Activated naive CD4-positive, alpha-beta T cell treated with anti-CD3 and anti-CD28 coated beads, Interleukin-2, amount 50 U/mL, for 72 hours (primary cell): ENCODE measurements at regions not wholly inside any gene's neighbourhood (a gene's known extent, or its start where the extent isn't known, plus 50 kb on each side); places are given as distances from the start of the nearest gene placed in this dataset.
"Not testable (repeated sequence)": the region's sequence is repeated elsewhere in the genome, so short reads cannot be mapped to it uniquely, and the experiment has no call there.

Experiments used
- ATAC-seq, 2 donors: fragments of 150-1000 bp; cut with Tn5 transposase; 2 replicates each; pipeline ENCODE4 v1.10.0; 2021; ENCODE audit warnings: mild to moderate bottlenecking in 2 of 2, moderate library complexity in 2 of 2
- DNase-seq, 2 donors: peaks; one replicate each; pipeline ENCODE4 v3.0.0; 2021 to 2022; ENCODE audit warnings: low spot score in 2 of 2
- H3K27ac Mint-ChIP-seq, 2 donors: one replicate each; pipeline ENCODE4 v1.8.0; 2022; ENCODE audit warnings: mild to moderate bottlenecking in 2 of 2, mixed read lengths in 2 of 2
- H3K36me3 Mint-ChIP-seq, 2 donors: one replicate each; pipeline ENCODE4 v1.8.0; 2022; ENCODE audit warnings: mixed read lengths in 2 of 2
- H3K9me3 Mint-ChIP-seq, 2 donors: one replicate each; pipeline ENCODE4 v1.8.0; 2022; ENCODE audit warnings: mixed read lengths in 2 of 2

GRCh38 chr7:24384362-24385030 is 100.5 kb downstream of the NPY start:
- no peak for ATAC-seq
- no peak overlapping the region for H3K27ac Mint-ChIP-seq
- no peaks in the 10 kb centered on the region for H3K9me3 Mint-ChIP-seq

GRCh38 chr7:24388212-24388611 is 104.2 kb downstream of the NPY start:
- Mint-ChIP-seq H3K36me3 (no peaks in the 10 kb centered on the region), H3K9me3 (no peaks in the 10 kb centered on the region), H3K27ac (no peak overlapping the region)
- DNase-seq (no peak), ATAC-seq (no peak)

More at GRCh38 chr7:24384362-24385030, 100.5 kb downstream of the NPY start:
- no peaks in the 10 kb centered on the region for H3K36me3 Mint-ChIP-seq
- no peak for DNase-seq

- Mint-ChIP-seq H3K9me3 (no peaks in the 10 kb centered on the region), H3K36me3 (no peaks in the 10 kb centered on the region), H3K27ac (no peak overlapping the region)
- DNase-seq (no peak), ATAC-seq (no peak)
These were observed 106.6 kb downstream of the NPY start for GRCh38 chr7:24390376-24391157.

GRCh38 chr7:24392774-24393173 is 108.8 kb downstream of the NPY start:
- Mint-ChIP-seq H3K36me3 (no peaks in the 10 kb centered on the region), H3K27ac (no peak overlapping the region), H3K9me3 (no peaks in the 10 kb centered on the region)
- no peak for DNase-seq
- no peak for ATAC-seq

GRCh38 chr7:24395512-24395911 is 111.5 kb downstream of the NPY start:
- Mint-ChIP-seq H3K9me3 (no peaks in the 10 kb centered on the region), H3K27ac (no peak overlapping the region), H3K36me3 (no peaks in the 10 kb centered on the region)
- DNase-seq (no peak), ATAC-seq (no peak)

GRCh38 chr7:24396387-24396786 is 112.4 kb downstream of the NPY start:
- not testable (repeated sequence) for H3K9me3 Mint-ChIP-seq, H3K36me3 Mint-ChIP-seq, ATAC-seq, DNase-seq, H3K27ac Mint-ChIP-seq

- Mint-ChIP-seq H3K9me3 (no peaks in the 10 kb centered on the region), H3K27ac (no peak overlapping the region), H3K36me3 (no peaks in the 10 kb centered on the region)
- DNase-seq: no peak
- ATAC-seq: no peak
These were observed 117.9 kb downstream of the NPY start for GRCh38 chr7:24401628-24402593.

- ATAC-seq (no peak), DNase-seq (no peak)
- Mint-ChIP-seq H3K9me3 (no peaks in the 10 kb centered on the region), H3K27ac (no peak overlapping the region), H3K36me3 (no peaks in the 10 kb centered on the region)
These were observed 118.7 kb downstream of the NPY start for GRCh38 chr7:24402655-24403054.

- DNase-seq: no peak
These were observed 119.6 kb downstream of the NPY start for GRCh38 chr7:24403557-24403956.

GRCh38 chr7:24404315-24404714 is 120.3 kb downstream of the NPY start:
- no peak overlapping the region for H3K27ac Mint-ChIP-seq
- ATAC-seq (no peak), DNase-seq (no peak)
- H3K9me3 Mint-ChIP-seq: no peaks in the 10 kb centered on the region
- H3K36me3 Mint-ChIP-seq: no peaks in the 10 kb centered on the region

More at GRCh38 chr7:24403557-24403956, 119.6 kb downstream of the NPY start:
- H3K27ac Mint-ChIP-seq: no peak overlapping the region
- H3K36me3 Mint-ChIP-seq: no peaks in the 10 kb centered on the region
- H3K9me3 Mint-ChIP-seq: no peaks in the 10 kb centered on the region
- no peak for ATAC-seq

- Mint-ChIP-seq H3K27ac (no peak overlapping the region), H3K36me3 (no peaks in the 10 kb centered on the region)
- no peak for ATAC-seq
These were observed 121.0 kb downstream of the NPY start for GRCh38 chr7:24405002-24405401.

GRCh38 chr7:24406053-24406788 is 122.2 kb downstream of the NPY start:
- ATAC-seq: peak; percentile 20 to 46

More at GRCh38 chr7:24405002-24405401, 121.0 kb downstream of the NPY start:
- no peak for DNase-seq
- no peaks in the 10 kb centered on the region for H3K9me3 Mint-ChIP-seq

GRCh38 chr7:24406789-24407299 is 122.9 kb downstream of the NPY start:
- Mint-ChIP-seq H3K27ac (no peak overlapping the region), H3K9me3 (no peaks in the 10 kb centered on the region), H3K36me3 (peaks cover 0 to 3% of the 10 kb centered on the region in 2 donors)
- ATAC-seq (no peak), DNase-seq (no peak)

More at GRCh38 chr7:24406053-24406788, 122.2 kb downstream of the NPY start:
- no peak overlapping the region for H3K27ac Mint-ChIP-seq
- no peaks in the 10 kb centered on the region for H3K9me3 Mint-ChIP-seq
- H3K36me3 Mint-ChIP-seq: no peaks in the 10 kb centered on the region
- DNase-seq: no peak

- H3K36me3 Mint-ChIP-seq: peaks cover under 1 to 4% of the 10 kb centered on the region in 2 donors
These were observed 124.0 kb downstream of the NPY start for GRCh38 chr7:24407965-24408364.

GRCh38 chr7:24408798-24409430 is 124.9 kb downstream of the NPY start:
- no peak for ATAC-seq
- Mint-ChIP-seq H3K27ac (no peak overlapping the region), H3K9me3 (peaks cover 0 to 6% of the 10 kb centered on the region in 2 donors), H3K36me3 (peaks cover 4 to 10% of the 10 kb centered on the region in 2 donors)
- no peak for DNase-seq

More at GRCh38 chr7:24407965-24408364, 124.0 kb downstream of the NPY start:
- no peak for DNase-seq
- ATAC-seq: no peak
- no peaks in the 10 kb centered on the region for H3K9me3 Mint-ChIP-seq
- no peak overlapping the region for H3K27ac Mint-ChIP-seq
